ENCODE measurements at regions not wholly inside any gene's neighbourhood (a gene's known extent, or its start where the extent isn't known, plus 50 kb on each side); places are given as distances from the start of the nearest gene placed in this dataset.
A peak's percentile ranks its signal among the peaks of the same experiment; 100 is the strongest.
"Not testable (repeated sequence)": the region's sequence is repeated elsewhere in the genome, so short reads cannot be mapped to it uniquely, and the experiment has no call there.

DNA sequence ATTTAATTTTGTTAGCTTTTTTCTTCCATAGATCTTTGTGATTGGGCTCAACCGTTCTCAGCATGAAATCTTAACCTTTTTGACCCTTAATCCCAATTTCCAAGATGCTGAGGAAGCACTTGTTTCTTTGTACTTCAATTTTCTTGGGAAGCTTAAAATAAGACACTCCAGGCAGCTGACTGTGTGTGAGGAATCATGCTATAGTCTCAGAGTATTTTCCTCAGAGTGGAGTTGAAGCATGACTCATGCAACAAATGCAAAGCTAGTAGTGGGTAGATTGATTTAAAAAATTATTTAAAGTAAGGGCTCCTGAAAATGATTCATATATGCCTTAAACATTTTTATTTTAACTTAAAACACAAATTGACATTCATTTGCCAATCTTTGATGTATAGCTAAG is 168.7 kb downstream of the BTBD3 start:
- H3K4me3 ChIP-seq = no peak overlapping the region
- H3K4me1 ChIP-seq (replicated peaks in 1 of 2) = no peaks in the 10 kb centered on the region
- peak in 2 of 8 experiments; percentile 42 to 52 for ATAC-seq (replicated peaks in 6 of 8)
- H3K27ac ChIP-seq = no peak overlapping the region
- in situ Hi-C loops (cut with MboI; ENCODE audit: low pct_unique_long_range_greater_than_20kb in 2 of 9, low sequenced_read_pairs in 9 of 9, unreplicated experiment in 9 of 9) = no loop called here
- 0 to 63% (median 40%) methylated on average over 1 of the region's 1 CpG for WGBS, 10 experiments

- in situ Hi-C loops (cut with MboI; ENCODE audit: low pct_unique_long_range_greater_than_20kb in 2 of 9, low sequenced_read_pairs in 9 of 9, unreplicated experiment in 9 of 9) = no loop called here
- peaks cover 0 to 2% of the 10 kb centered on the region in 2 donors for H3K4me1 ChIP-seq (replicated peaks in 1 of 2)
- WGBS, 10 experiments = 33 to 100% (median 100%) methylated on average over 1 of the region's 1 CpG; no CpG with 5 or more reads in 5 of the 10 experiments
- no peak overlapping the region for H3K4me3 ChIP-seq
- ATAC-seq (replicated peaks in 6 of 8) = no peak
- no peak overlapping the region for H3K27ac ChIP-seq
Measured at GRCh38 chr20:12090920-12091319, 173.2 kb downstream of the BTBD3 start.

DNA sequence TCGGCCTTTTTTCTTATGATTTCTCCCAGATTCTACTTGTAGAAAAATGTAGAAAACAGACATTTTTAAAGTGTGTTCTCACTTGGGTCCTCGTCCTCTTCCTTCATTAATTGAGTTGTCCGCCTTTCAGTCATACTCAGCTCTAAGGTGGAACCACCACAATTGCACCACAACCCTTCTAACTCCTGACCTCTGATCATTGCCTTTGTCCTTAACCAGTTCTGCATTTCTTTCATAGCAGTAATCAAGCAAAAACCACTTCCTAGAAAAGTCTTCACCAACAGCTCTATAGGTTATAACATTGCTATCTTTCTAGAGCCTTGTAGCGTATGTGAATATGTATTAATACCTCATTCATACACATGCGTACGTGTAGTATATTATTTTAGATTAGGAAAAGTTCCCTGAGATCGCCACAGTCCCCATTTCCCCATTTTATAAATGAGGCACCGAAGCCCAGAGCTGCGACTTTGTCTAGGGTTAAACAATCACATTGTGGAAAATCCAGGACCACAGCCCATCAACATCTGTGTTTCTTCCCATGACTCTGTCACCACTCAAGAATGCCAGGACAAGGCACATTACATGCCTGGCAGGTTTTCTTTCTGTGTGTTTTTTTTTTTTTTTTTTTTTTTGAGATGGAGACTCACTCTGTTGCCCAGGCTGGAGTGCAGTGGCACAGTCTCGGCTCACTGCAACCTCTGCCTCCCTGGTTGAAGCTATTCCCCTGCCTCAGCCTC is 175.5 kb downstream of the BTBD3 start:
- Histone ChIP-seq H3K27ac (no peak overlapping the region), H3K4me1 (replicated peaks in 1 of 2) (peaks cover 0 to 2% of the 10 kb centered on the region in 2 donors), H3K4me3 (no peak overlapping the region)
- no peak for ATAC-seq (replicated peaks in 6 of 8)
- 0 to 100% (median 86%) methylated on average over 1 to 10 of the region's 10 CpGs for WGBS, 10 experiments
- in situ Hi-C loops (cut with MboI; ENCODE audit: low pct_unique_long_range_greater_than_20kb in 2 of 9, low sequenced_read_pairs in 9 of 9, unreplicated experiment in 9 of 9) = no loop called here

DNA sequence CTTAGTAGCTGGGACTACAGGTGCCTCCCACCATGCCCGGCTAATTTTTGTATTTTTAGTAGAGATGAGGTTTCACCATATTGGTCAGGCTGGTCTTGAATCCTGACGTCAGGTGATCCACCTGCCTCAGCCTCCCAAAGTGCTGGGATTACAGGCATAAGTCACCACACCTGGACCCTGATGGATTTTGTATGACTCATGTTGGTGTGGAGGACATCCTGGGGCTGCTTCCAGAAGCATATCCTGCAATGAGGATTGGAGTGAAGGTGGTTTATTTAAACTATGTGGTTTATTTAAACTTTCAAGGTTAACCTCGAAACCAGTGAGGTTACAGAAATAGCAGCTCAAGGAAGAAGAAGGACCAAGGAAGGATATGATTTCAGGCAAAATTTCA is 176.1 kb downstream of the BTBD3 start:
- H3K27ac ChIP-seq; H3K4me3 ChIP-seq; in situ Hi-C loops (cut with MboI; ENCODE audit: low pct_unique_long_range_greater_than_20kb in 2 of 9, low sequenced_read_pairs in 9 of 9, unreplicated experiment in 9 of 9); H3K4me1 ChIP-seq (replicated peaks in 1 of 2); ATAC-seq (replicated peaks in 6 of 8): not testable (repeated sequence)
- 0 to 95% (median 85%) methylated on average over 1 to 3 of the region's 3 CpGs; no CpG with 5 or more reads in 2 of the 10 experiments for WGBS, 10 experiments

- Histone ChIP-seq H3K27ac (no peak overlapping the region), H3K4me1 (replicated peaks in 1 of 2) (peaks cover 0 to 2% of the 10 kb centered on the region in 2 donors), H3K4me3 (no peak overlapping the region)
- peak in 1 of 8 experiments; percentile 26 for ATAC-seq (replicated peaks in 6 of 8)
- WGBS, 10 experiments = 7 to 78% (median 60%) methylated on average over 1 to 5 of the region's 5 CpGs
- in situ Hi-C loops (cut with MboI; ENCODE audit: low pct_unique_long_range_greater_than_20kb in 2 of 9, low sequenced_read_pairs in 9 of 9, unreplicated experiment in 9 of 9) = no loop called here
Measured at GRCh38 chr20:12095180-12095920, 177.7 kb downstream of the BTBD3 start.

GRCh38 chr20:12098421-12098820 is 180.7 kb downstream of the BTBD3 start:
- no peak for ATAC-seq (replicated peaks in 6 of 8)
- Histone ChIP-seq H3K27ac (no peak overlapping the region), H3K4me1 (replicated peaks in 1 of 2) (peaks cover 0 to 2% of the 10 kb centered on the region in 2 donors), H3K4me3 (no peak overlapping the region)
- in situ Hi-C loops (cut with MboI; ENCODE audit: low pct_unique_long_range_greater_than_20kb in 2 of 9, low sequenced_read_pairs in 9 of 9, unreplicated experiment in 9 of 9) = no loop called here
- WGBS, 10 experiments = 28 to 93% (median 83%) methylated on average over 1 to 2 of the region's 2 CpGs; no CpG with 5 or more reads in 3 of the 10 experiments

DNA sequence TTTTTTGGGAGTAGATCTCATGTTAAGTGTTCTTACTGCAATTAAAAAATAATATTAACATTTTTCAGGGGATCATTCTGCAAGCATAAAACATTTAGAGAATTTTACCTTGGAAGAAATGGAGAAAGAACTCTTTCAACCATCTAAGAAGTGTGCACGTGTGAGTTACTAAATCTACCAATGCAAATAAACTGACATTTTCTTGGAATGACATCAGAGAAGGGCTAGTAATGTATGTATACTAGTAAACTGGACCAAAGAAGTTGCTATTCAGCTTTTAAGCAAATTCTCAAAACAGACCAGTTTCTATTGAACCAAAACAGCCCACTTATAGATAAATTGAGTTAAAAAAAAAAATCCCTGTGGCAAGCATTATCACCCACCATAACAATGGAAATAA is 191.2 kb downstream of the BTBD3 start:
- in situ Hi-C loops (cut with MboI; ENCODE audit: low pct_unique_long_range_greater_than_20kb in 2 of 9, low sequenced_read_pairs in 9 of 9, unreplicated experiment in 9 of 9) = no loop called here
- Histone ChIP-seq H3K4me1 (replicated peaks in 1 of 2) (peaks cover 0 to 3% of the 10 kb centered on the region in 2 donors), H3K4me3 (no peak overlapping the region), H3K27ac (no peak overlapping the region)
- peak in 1 of 8 experiments; percentile 11 for ATAC-seq (replicated peaks in 6 of 8)
- 0 to 100% (median 67%) methylated on average over 1 of the region's 1 CpG; no CpG with 5 or more reads in 5 of the 10 experiments for WGBS, 10 experiments

DNA sequence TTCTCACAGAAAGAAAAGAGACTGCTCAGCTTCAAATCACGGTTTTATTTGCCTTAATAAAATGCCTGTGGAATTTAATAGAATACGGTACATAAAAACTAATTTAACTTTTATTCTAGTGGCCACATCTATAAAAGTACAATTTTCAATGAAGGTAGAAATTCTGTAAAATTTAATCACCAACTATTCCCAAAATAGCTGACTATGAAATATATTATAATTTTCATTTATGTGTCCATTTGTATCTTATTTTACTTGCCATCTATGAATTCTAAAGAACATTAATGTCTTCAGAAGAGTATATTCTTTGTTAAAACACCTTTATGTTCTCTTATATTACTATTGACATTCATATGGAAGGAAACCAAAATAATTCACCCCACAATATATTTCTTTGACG is 192.6 kb downstream of the BTBD3 start:
- Histone ChIP-seq H3K27ac (no peak overlapping the region), H3K4me1 (replicated peaks in 1 of 2) (peaks cover 0 to 3% of the 10 kb centered on the region in 2 donors), H3K4me3 (no peak overlapping the region)
- in situ Hi-C loops (cut with MboI; ENCODE audit: low pct_unique_long_range_greater_than_20kb in 2 of 9, low sequenced_read_pairs in 9 of 9, unreplicated experiment in 9 of 9) = no loop called here
- 6 to 96% (median 82%) methylated on average over 2 to 3 of the region's 3 CpGs for WGBS, 10 experiments
- ATAC-seq (replicated peaks in 6 of 8) = no peak

GRCh38 chr20:12110711-12111110 is 193.0 kb downstream of the BTBD3 start:
- no peak overlapping the region for H3K27ac ChIP-seq
- in situ Hi-C loops (cut with MboI; ENCODE audit: low pct_unique_long_range_greater_than_20kb in 2 of 9, low sequenced_read_pairs in 9 of 9, unreplicated experiment in 9 of 9) = no loop called here
- peaks cover 0 to 3% of the 10 kb centered on the region in 2 donors for H3K4me1 ChIP-seq (replicated peaks in 1 of 2)
- H3K4me3 ChIP-seq = no peak overlapping the region
- ATAC-seq (replicated peaks in 6 of 8) = no peak
- WGBS, 10 experiments = 0 to 83% (median 31%) methylated on average over 1 to 2 of the region's 2 CpGs

- no peak overlapping the region for H3K4me3 ChIP-seq
- in situ Hi-C loops (cut with MboI; ENCODE audit: low pct_unique_long_range_greater_than_20kb in 2 of 9, low sequenced_read_pairs in 9 of 9, unreplicated experiment in 9 of 9) = no loop called here
- H3K27ac ChIP-seq = no peak overlapping the region
- H3K4me1 ChIP-seq (replicated peaks in 1 of 2) = peaks cover 0 to 3% of the 10 kb centered on the region in 2 donors
- no peak for ATAC-seq (replicated peaks in 6 of 8)
- WGBS, 10 experiments = 0 to 87% (median 66%) methylated on average over 2 to 3 of the region's 3 CpGs
Measured at GRCh38 chr20:12111431-12112088, 193.9 kb downstream of the BTBD3 start.

- H3K4me3 ChIP-seq = no peak overlapping the region
- 20 to 100% (median 80%) methylated on average over 1 to 4 of the region's 4 CpGs; no CpG with 5 or more reads in 2 of the 10 experiments for WGBS, 10 experiments
Measured at GRCh38 chr20:12112089-12112474, 194.4 kb downstream of the BTBD3 start.

GRCh38 chr20:12112665-12113064 is 195.0 kb downstream of the BTBD3 start:
- in situ Hi-C loops (cut with MboI; ENCODE audit: low pct_unique_long_range_greater_than_20kb in 2 of 9, low sequenced_read_pairs in 9 of 9, unreplicated experiment in 9 of 9) = no loop called here
- 59 to 100% (median 98%) methylated on average over 1 to 2 of the region's 2 CpGs; no CpG with 5 or more reads in 2 of the 10 experiments for WGBS, 10 experiments
- no peak overlapping the region for H3K4me3 ChIP-seq
- H3K27ac ChIP-seq = no peak overlapping the region
- H3K4me1 ChIP-seq (replicated peaks in 1 of 2) = peaks cover 0 to 3% of the 10 kb centered on the region in 2 donors
- ATAC-seq (replicated peaks in 6 of 8) = no peak

More at GRCh38 chr20:12112089-12112474, 194.4 kb downstream of the BTBD3 start:
- ATAC-seq (replicated peaks in 6 of 8) = no peak
- in situ Hi-C loops (cut with MboI; ENCODE audit: low pct_unique_long_range_greater_than_20kb in 2 of 9, low sequenced_read_pairs in 9 of 9, unreplicated experiment in 9 of 9) = no loop called here
- Histone ChIP-seq H3K4me1 (replicated peaks in 1 of 2) (peaks cover 0 to 3% of the 10 kb centered on the region in 2 donors), H3K27ac (no peak overlapping the region)

GRCh38 chr20:12113075-12113467 is 195.4 kb downstream of the BTBD3 start:
- in situ Hi-C loops (cut with MboI; ENCODE audit: low pct_unique_long_range_greater_than_20kb in 2 of 9, low sequenced_read_pairs in 9 of 9, unreplicated experiment in 9 of 9) = no loop called here
- H3K4me3 ChIP-seq = no peak overlapping the region
- no peak overlapping the region for H3K27ac ChIP-seq
- 80 to 100% (median 100%) methylated on average over 1 to 3 of the region's 3 CpGs; no CpG with 5 or more reads in 1 of the 10 experiments for WGBS, 10 experiments
- H3K4me1 ChIP-seq (replicated peaks in 1 of 2) = peaks cover 0 to 3% of the 10 kb centered on the region in 2 donors
- ATAC-seq (replicated peaks in 6 of 8) = no peak
